ENCODE measurements at regions not wholly inside any gene's neighbourhood (a gene's known extent, or its start where the extent isn't known, plus 50 kb on each side); places are given as distances from the start of the nearest gene placed in this dataset.

DNA sequence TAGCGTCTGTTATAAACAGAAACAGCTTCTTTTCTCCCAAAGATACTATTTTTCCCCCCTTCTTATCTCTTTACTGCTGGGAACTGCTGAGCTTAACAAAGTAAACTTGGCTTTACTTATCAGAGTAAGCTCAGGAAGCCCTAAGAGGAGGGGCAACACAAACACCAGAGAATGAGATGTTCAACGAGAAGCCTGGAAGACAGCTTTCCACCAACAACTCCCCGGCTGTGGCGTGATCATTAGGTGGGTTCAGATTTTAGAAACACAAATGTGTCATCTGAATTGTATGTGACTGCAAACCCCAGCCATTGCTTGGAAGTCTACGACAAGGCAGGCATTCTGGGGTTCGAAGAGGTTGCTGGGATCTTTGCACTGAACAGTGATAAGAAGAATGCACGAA, 181.2 kb upstream of the ESRRG start:
- Histone ChIP-seq H3K27ac (ENCODE audit: low read depth, low read length) (no peak overlapping the region), H3K36me3 (ENCODE audit: insufficient read depth, low read length) (no peaks in the 10 kb centered on the region), H3K9ac (ENCODE audit: low read length) (no peak overlapping the region), H3K4me1 (ENCODE audit: insufficient read depth, low read length) (no peaks in the 10 kb centered on the region), H3K27me3 (ENCODE audit: control insufficient read depth in 1 of 2, insufficient read depth in 2 of 2, low read length in 2 of 2) (no peaks in the 10 kb centered on the region), H3K4me3 (ENCODE audit: low read depth in 1 of 2, low read length in 2 of 2) (no peak overlapping the region), H3K9me3 (ENCODE audit: low read length) (no peaks in the 10 kb centered on the region)

DNA sequence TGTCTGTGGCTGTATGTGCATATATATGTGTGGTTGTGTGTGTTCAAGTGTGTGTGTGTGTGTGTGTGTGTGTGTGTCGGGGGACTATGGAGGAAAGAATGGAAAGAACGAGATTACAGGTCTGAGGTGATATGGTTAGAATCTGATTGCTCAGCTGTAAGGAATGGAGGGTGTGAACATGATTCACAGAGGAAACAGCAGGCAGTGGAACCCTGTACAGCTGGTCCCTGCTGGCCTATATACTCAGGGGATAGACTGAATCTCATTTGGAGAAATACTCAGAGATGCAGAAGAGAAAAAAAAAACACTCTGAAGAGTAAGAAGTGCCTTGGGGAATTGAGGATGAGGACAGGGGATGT, 180.1 kb upstream of the ESRRG start:
- H3K4me1 ChIP-seq (ENCODE audit: insufficient read depth, low read length): no peaks in the 10 kb centered on the region
- no peak overlapping the region for H3K27ac ChIP-seq (ENCODE audit: low read depth, low read length)
- no peak overlapping the region for H3K9ac ChIP-seq (ENCODE audit: low read length)

DNA sequence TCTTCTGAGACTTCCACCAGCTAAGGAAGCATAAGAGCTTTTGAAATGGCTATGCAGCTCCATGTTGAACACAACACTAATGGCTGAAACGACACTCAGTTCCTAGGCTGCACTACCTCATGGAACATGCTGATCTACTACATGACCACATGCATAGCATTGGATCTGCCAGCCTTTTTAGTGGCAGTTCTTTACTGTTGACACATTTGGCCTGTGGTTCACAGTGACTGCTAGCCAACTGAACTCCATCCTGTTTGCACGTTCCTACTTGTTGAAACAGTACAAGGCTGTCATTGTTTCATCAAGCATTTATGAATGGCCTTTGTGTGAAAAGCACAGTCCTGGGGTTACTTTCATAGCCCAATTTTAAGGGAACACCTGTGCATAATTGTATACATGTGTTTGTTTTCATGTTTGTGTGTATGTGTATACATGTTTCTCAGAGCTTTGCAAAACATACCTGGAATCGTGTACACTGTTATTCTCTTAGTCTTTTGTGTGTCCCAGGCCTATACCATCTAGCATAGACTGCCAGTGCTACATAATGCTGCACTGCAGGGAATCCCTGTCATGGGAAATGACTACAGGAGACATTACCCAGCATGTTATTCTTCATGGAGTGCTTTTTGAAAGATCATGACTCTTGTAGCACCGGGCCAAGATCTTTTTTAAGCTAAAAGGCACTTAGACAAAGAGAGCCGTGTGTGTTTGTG, 179.6 kb upstream of the ESRRG start:
- no peak overlapping the region for H3K27ac ChIP-seq (ENCODE audit: low read depth, low read length)
- no peak overlapping the region for H3K4me3 ChIP-seq (ENCODE audit: low read depth in 1 of 2, low read length in 2 of 2)
- H3K27me3 ChIP-seq (ENCODE audit: control insufficient read depth in 1 of 2, insufficient read depth in 2 of 2, low read length in 2 of 2): no peaks in the 10 kb centered on the region
- no peak overlapping the region for H3K9ac ChIP-seq (ENCODE audit: low read length)
- H3K4me1 ChIP-seq (ENCODE audit: insufficient read depth, low read length): no peaks in the 10 kb centered on the region
- H3K36me3 ChIP-seq (ENCODE audit: insufficient read depth, low read length): no peaks in the 10 kb centered on the region
- H3K9me3 ChIP-seq (ENCODE audit: low read length): no peaks in the 10 kb centered on the region

More for the DNA sequence above, 180.1 kb upstream of the ESRRG start:
- H3K4me3 ChIP-seq (ENCODE audit: low read depth in 1 of 2, low read length in 2 of 2): no peak overlapping the region
- no peaks in the 10 kb centered on the region for H3K36me3 ChIP-seq (ENCODE audit: insufficient read depth, low read length)
- no peaks in the 10 kb centered on the region for H3K9me3 ChIP-seq (ENCODE audit: low read length)
- no peaks in the 10 kb centered on the region for H3K27me3 ChIP-seq (ENCODE audit: control insufficient read depth in 1 of 2, insufficient read depth in 2 of 2, low read length in 2 of 2)

DNA sequence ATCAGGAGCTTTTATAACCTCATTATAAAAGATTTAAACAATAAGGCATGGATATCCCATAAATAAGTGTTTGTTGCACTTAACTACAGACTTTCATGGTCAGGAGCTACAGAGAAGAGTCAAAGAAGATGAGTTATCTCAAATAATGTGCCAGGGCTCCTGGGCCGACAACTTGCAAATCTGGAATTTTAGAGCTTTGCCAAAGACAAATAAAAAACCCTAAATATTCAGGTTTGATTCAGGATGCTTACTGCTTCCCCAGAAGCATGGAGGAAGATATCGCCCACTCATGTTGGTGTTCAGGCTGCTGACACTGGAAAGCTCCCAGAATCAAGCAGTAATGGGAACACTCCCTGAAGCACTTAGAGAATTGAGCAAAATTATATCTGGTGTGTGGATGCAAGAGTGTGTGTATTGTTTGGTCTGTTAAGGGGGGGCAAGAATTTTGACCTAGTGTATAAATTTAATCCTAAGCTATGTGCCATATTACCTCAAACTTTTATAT, 176.9 kb upstream of the ESRRG start:
- no peaks in the 10 kb centered on the region for H3K4me1 ChIP-seq (ENCODE audit: insufficient read depth, low read length)
- H3K9me3 ChIP-seq (ENCODE audit: low read length): no peaks in the 10 kb centered on the region
- no peaks in the 10 kb centered on the region for H3K36me3 ChIP-seq (ENCODE audit: insufficient read depth, low read length)
- H3K4me3 ChIP-seq (ENCODE audit: low read depth in 1 of 2, low read length in 2 of 2): no peak overlapping the region
- no peak overlapping the region for H3K9ac ChIP-seq (ENCODE audit: low read length)
- no peaks in the 10 kb centered on the region for H3K27me3 ChIP-seq (ENCODE audit: control insufficient read depth in 1 of 2, insufficient read depth in 2 of 2, low read length in 2 of 2)
- no peak overlapping the region for H3K27ac ChIP-seq (ENCODE audit: low read depth, low read length)

DNA sequence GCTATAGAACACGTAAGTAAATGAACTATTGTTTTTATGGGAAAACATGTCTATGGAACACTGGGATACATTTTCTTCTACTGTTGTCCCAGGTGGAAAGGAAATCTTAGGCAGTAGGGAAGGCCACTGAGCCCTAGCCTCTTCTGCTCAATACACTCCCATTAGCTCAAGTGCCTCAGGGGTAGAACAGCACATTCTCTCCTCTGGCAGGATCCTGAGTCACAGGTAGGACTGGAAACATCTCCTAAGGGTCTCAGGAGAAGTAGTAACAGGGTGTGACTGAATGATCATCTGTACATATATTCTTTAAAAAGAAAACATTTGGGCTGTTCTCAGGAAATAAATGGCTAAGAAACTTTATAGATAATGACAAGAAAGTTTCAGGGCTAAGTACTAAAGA, 175.6 kb upstream of the ESRRG start:
- H3K4me3 ChIP-seq (ENCODE audit: low read depth in 1 of 2, low read length in 2 of 2): no peak overlapping the region
- H3K9ac ChIP-seq (ENCODE audit: low read length): no peak overlapping the region
- H3K27ac ChIP-seq (ENCODE audit: low read depth, low read length): no peak overlapping the region
- H3K27me3 ChIP-seq (ENCODE audit: control insufficient read depth in 1 of 2, insufficient read depth in 2 of 2, low read length in 2 of 2): no peaks in the 10 kb centered on the region
- no peaks in the 10 kb centered on the region for H3K9me3 ChIP-seq (ENCODE audit: low read length)
- no peaks in the 10 kb centered on the region for H3K36me3 ChIP-seq (ENCODE audit: insufficient read depth, low read length)
- peaks cover 3% of the 10 kb centered on the region for H3K4me1 ChIP-seq (ENCODE audit: insufficient read depth, low read length)

DNA sequence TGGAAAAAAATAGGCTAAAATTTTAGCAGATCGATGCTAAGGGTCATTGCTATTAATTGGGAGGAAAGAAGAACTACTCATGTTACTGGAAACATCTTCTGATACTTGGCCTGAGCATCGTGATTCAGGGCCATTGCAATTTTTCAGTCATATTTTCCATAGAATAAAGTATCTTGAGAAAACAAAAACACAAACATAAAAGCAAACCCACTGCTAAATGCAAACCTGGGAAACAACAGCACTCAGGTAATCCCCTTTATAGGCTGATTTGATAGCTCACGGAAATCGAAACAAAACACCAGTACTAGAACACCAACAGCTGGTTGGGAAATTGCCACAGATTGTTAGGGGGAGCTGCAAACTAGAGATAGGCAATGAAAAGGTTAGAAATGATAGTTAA, 172.9 kb upstream of the ESRRG start:
- Histone ChIP-seq H3K4me1 (ENCODE audit: insufficient read depth, low read length) (peaks cover 3% of the 10 kb centered on the region), H3K27me3 (ENCODE audit: control insufficient read depth in 1 of 2, insufficient read depth in 2 of 2, low read length in 2 of 2) (no peaks in the 10 kb centered on the region), H3K9me3 (ENCODE audit: low read length) (no peaks in the 10 kb centered on the region), H3K9ac (ENCODE audit: low read length) (no peak overlapping the region), H3K4me3 (ENCODE audit: low read depth in 1 of 2, low read length in 2 of 2) (no peak overlapping the region), H3K36me3 (ENCODE audit: insufficient read depth, low read length) (no peaks in the 10 kb centered on the region), H3K27ac (ENCODE audit: low read depth, low read length) (no peak overlapping the region)

DNA sequence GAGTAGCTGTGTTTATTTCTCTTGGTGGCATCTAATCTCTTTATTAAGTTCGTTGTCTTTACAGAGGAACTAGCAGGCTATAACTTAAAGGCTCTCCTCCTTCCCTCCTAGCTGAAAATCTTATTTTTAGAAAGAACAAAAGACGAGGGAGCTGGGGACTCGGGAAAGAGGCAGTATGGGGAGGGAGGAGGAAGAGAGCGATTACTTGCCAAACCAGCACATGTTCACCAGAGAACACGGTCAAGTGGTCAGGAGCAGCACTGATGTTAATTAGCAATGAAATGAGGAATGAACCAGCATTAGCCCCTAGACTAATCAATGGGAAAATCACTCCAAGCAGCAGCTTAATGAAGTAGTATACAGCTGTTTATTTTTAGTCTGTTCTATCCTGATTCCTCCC, 171.3 kb upstream of the ESRRG start:
- H3K4me3 ChIP-seq (ENCODE audit: low read depth in 1 of 2, low read length in 2 of 2): no peak overlapping the region
- no peak overlapping the region for H3K27ac ChIP-seq (ENCODE audit: low read depth, low read length)
- H3K4me1 ChIP-seq (ENCODE audit: insufficient read depth, low read length): peaks cover 3% of the 10 kb centered on the region
- H3K27me3 ChIP-seq (ENCODE audit: control insufficient read depth in 1 of 2, insufficient read depth in 2 of 2, low read length in 2 of 2): no peaks in the 10 kb centered on the region
- no peaks in the 10 kb centered on the region for H3K36me3 ChIP-seq (ENCODE audit: insufficient read depth, low read length)
- no peak overlapping the region for H3K9ac ChIP-seq (ENCODE audit: low read length)
- no peaks in the 10 kb centered on the region for H3K9me3 ChIP-seq (ENCODE audit: low read length)

DNA sequence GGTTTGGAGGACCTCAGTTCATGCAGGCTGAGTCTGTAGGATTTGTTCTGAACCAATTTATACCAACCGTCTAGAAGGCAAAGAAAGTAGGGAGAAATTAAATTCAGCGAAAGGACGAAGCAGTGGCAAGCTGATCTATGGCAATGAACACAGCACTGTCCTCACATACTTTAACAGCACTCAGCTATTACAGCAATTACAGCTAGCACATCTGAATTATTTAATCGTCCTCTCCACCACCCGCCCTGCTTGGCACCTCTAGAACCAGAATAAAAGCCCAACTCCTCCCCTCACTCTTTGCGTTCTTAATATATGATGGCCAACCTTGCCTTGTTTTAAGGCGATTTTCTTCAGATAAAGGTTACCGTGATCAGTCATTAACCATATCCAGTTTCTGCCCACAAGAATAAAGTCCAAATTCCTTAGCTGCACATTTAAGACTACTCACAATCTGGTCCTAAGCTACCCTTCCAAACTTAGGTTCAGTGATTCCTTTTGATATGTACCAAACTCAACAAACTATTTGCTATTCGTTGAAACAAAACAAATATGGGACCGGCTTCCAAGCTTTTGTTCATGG, 169.4 kb upstream of the ESRRG start:
- Histone ChIP-seq H3K9ac (ENCODE audit: low read length) (no peak overlapping the region), H3K4me3 (ENCODE audit: low read depth in 1 of 2, low read length in 2 of 2) (no peak overlapping the region), H3K4me1 (ENCODE audit: insufficient read depth, low read length) (peaks cover 3% of the 10 kb centered on the region), H3K27ac (ENCODE audit: low read depth, low read length) (no peak overlapping the region), H3K27me3 (ENCODE audit: control insufficient read depth in 1 of 2, insufficient read depth in 2 of 2, low read length in 2 of 2) (no peaks in the 10 kb centered on the region), H3K36me3 (ENCODE audit: insufficient read depth, low read length) (no peaks in the 10 kb centered on the region), H3K9me3 (ENCODE audit: low read length) (no peaks in the 10 kb centered on the region)

DNA sequence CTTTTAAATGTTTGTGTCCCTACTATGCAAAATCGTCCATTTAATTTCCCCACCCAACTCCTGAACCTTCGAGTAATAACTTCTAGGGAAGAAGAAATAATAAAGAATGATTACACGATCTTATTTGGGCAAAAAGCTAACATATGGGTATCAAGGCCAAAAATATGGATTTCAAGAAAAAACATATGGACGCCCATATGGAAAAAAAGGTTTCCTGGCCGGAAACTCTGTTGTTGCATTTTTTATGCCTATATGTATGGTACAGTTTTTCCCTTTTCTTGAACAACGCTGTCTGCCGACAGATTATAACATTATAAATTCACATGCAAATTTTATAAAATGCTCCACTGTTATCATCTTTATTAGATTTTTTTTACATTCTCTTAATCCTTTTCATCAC, 167.6 kb upstream of the ESRRG start:
- no peak overlapping the region for H3K4me3 ChIP-seq (ENCODE audit: low read depth in 1 of 2, low read length in 2 of 2)
- no peaks in the 10 kb centered on the region for H3K9me3 ChIP-seq (ENCODE audit: low read length)
- no peak overlapping the region for H3K27ac ChIP-seq (ENCODE audit: low read depth, low read length)
- peaks cover 3% of the 10 kb centered on the region for H3K4me1 ChIP-seq (ENCODE audit: insufficient read depth, low read length)
- no peak overlapping the region for H3K9ac ChIP-seq (ENCODE audit: low read length)
- H3K36me3 ChIP-seq (ENCODE audit: insufficient read depth, low read length): no peaks in the 10 kb centered on the region
- no peaks in the 10 kb centered on the region for H3K27me3 ChIP-seq (ENCODE audit: control insufficient read depth in 1 of 2, insufficient read depth in 2 of 2, low read length in 2 of 2)

DNA sequence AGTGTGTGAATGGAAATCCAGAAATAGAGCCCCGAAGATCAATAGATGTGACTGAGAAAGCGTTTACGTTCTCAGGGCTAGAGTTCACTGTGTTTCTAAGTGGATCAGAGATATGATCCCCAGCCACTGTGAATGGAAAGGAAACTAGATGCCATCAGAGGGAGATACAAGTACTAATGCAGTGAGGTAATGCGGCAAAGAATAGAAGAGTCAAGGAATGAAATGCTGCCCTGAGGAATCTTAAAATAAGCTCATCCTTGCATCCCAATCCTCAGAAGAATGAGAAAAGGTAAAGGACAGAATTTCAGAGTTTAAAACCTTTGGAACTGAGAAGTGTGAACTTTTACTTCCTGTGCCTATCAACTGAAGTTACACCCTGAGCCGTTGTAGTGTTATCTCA, 165.5 kb upstream of the ESRRG start:
- Histone ChIP-seq H3K27ac (ENCODE audit: low read depth, low read length) (no peak overlapping the region), H3K4me1 (ENCODE audit: insufficient read depth, low read length) (no peaks in the 10 kb centered on the region), H3K9ac (ENCODE audit: low read length) (no peak overlapping the region), H3K27me3 (ENCODE audit: control insufficient read depth in 1 of 2, insufficient read depth in 2 of 2, low read length in 2 of 2) (no peaks in the 10 kb centered on the region), H3K4me3 (ENCODE audit: low read depth in 1 of 2, low read length in 2 of 2) (no peak overlapping the region), H3K9me3 (ENCODE audit: low read length) (no peaks in the 10 kb centered on the region), H3K36me3 (ENCODE audit: insufficient read depth, low read length) (no peaks in the 10 kb centered on the region)

DNA sequence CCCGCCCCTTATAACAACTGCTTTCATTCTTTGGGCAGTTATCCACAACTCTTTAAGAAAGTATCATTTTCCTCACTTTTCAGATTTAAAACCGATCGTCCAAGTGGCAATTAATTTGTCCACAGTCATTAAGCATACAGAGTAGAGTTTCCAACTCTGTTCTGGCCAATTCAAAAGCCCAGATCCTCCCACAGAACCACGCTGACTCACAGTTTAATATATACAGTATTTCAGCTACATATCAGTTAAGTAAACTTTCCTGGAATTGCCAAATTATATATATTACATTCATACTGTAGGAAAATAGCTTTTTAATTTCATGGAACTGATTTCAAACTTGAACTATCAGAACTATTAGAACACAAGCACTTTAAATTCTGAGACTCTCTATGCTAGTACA, 163.8 kb upstream of the ESRRG start:
- H3K4me1 ChIP-seq (ENCODE audit: insufficient read depth, low read length): no peaks in the 10 kb centered on the region
- no peaks in the 10 kb centered on the region for H3K9me3 ChIP-seq (ENCODE audit: low read length)
- no peak overlapping the region for H3K9ac ChIP-seq (ENCODE audit: low read length)
- no peaks in the 10 kb centered on the region for H3K27me3 ChIP-seq (ENCODE audit: control insufficient read depth in 1 of 2, insufficient read depth in 2 of 2, low read length in 2 of 2)
- no peaks in the 10 kb centered on the region for H3K36me3 ChIP-seq (ENCODE audit: insufficient read depth, low read length)
- no peak overlapping the region for H3K27ac ChIP-seq (ENCODE audit: low read depth, low read length)
- no peak overlapping the region for H3K4me3 ChIP-seq (ENCODE audit: low read depth in 1 of 2, low read length in 2 of 2)

DNA sequence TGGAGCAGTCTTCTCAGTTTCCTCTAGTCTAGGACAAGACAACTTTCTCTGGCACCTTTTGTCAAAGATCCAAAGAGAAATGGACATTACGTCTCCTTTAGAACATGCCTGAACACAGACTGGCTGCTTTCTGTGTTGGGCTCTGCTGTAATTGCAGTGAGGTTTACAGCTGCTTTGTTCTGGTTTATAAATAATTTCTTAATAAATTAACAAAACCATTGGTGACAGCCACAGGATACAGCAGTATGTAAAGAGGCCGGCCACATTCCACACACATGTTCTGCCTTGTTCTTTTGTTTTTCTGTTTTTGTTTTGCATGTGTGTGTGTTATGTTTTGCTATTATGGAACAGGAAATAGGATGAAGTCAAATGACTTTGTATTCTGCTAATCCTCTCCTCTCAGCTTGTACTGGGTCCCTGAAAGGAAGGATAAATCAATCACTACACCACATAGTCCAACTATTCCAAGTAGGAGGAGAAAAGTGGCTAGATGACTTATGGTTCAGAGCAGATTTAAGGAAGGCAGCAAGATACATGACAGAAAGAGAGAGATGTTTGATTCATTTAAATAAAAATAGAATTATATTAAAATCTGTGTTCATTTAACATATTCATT, 161.5 kb upstream of the ESRRG start:
- Histone ChIP-seq H3K9me3 (ENCODE audit: low read length) (no peaks in the 10 kb centered on the region), H3K36me3 (ENCODE audit: insufficient read depth, low read length) (no peaks in the 10 kb centered on the region), H3K27ac (ENCODE audit: low read depth, low read length) (no peak overlapping the region), H3K4me1 (ENCODE audit: insufficient read depth, low read length) (no peaks in the 10 kb centered on the region), H3K9ac (ENCODE audit: low read length) (no peak overlapping the region), H3K27me3 (ENCODE audit: control insufficient read depth in 1 of 2, insufficient read depth in 2 of 2, low read length in 2 of 2) (no peaks in the 10 kb centered on the region), H3K4me3 (ENCODE audit: low read depth in 1 of 2, low read length in 2 of 2) (no peak overlapping the region)

Measured in muscle layer of colon (tissue), 2 donors.